NT2/D1 (cell line): ENCODE measurements at regions not wholly inside any gene's neighbourhood (a gene's known extent, or its start where the extent isn't known, plus 50 kb on each side); places are given as distances from the start of the nearest gene placed in this dataset.

Experiments used
- DNase-seq: peaks from one replicate; pipeline ENCODE4 v3.0.0-alpha.2; 2011; ENCODE audit warnings: low read depth, low spot score
- H3K27me3 ChIP-seq: 2 replicates; pipeline ENCODE4 v1.6.0; 2011; ENCODE audit warnings: mild to moderate bottlenecking; ENCODE audit not compliant: insufficient read length, insufficient read depth
- H3K36me3 ChIP-seq: 2 replicates; pipeline ENCODE4 v1.6.1; 2011; ENCODE audit warnings: mild to moderate bottlenecking, low read length, mixed read lengths; ENCODE audit not compliant: insufficient read depth, insufficient read length
- H3K4me1 ChIP-seq: 2 replicates; pipeline ENCODE4 v1.5.1; 2011; ENCODE audit not compliant: insufficient read depth, insufficient read length
- H3K4me3 ChIP-seq: 2 replicates; pipeline ENCODE4 v1.5.1; 2011; ENCODE audit warnings: low read depth; ENCODE audit not compliant: insufficient read length
- H3K9ac ChIP-seq: 2 replicates; pipeline ENCODE4 v1.6.0; 2011; ENCODE audit warnings: low read depth; ENCODE audit not compliant: insufficient read length
- H3K9me3 ChIP-seq: 2 replicates; pipeline ENCODE4 v1.5.1; 2011; ENCODE audit warnings: mild to moderate bottlenecking, low read length; ENCODE audit not compliant: insufficient read depth
- SUZ12 ChIP-seq: IDR thresholded peaks from 2 replicates; pipeline ENCODE4 v1.6.1; 2011; ENCODE audit not compliant: insufficient read length, insufficient read depth; ENCODE audit errors: extremely low read depth
- YY1 ChIP-seq: IDR thresholded peaks from 2 replicates; pipeline ENCODE4 v1.6.1; 2011; ENCODE audit not compliant: insufficient read length, insufficient read depth
- ZNF274 ChIP-seq: IDR thresholded peaks from 2 replicates; pipeline ENCODE4 v1.6.1; 2011; ENCODE audit warnings: mild to moderate bottlenecking, low read depth, low read length

GRCh38 chrX:13518126-13518525, 51.3 kb upstream of the EGFL6 start:
- Histone ChIP-seq H3K4me1 (no peaks in the 10 kb centered on the region), H3K27me3 (no peaks in the 10 kb centered on the region)
- TF ChIP-seq YY1 (no peak), ZNF274 (no peak), SUZ12 (no peak)

GRCh38 chrX:13515211-13515930, 54.0 kb upstream of the EGFL6 start:
- no peak overlapping the region for H3K4me3 ChIP-seq
- no peaks in the 10 kb centered on the region for H3K9me3 ChIP-seq
- H3K9ac ChIP-seq: no peak overlapping the region
- no peaks in the 10 kb centered on the region for H3K27me3 ChIP-seq
- H3K36me3 ChIP-seq: no peaks in the 10 kb centered on the region
- no peaks in the 10 kb centered on the region for H3K4me1 ChIP-seq
- DNase-seq: no peak
- TF ChIP-seq SUZ12 (no peak), YY1 (no peak), ZNF274 (no peak)

More at GRCh38 chrX:13518126-13518525, 51.3 kb upstream of the EGFL6 start:
- no peaks in the 10 kb centered on the region for H3K36me3 ChIP-seq
- no peaks in the 10 kb centered on the region for H3K9me3 ChIP-seq
- no peak for DNase-seq
- H3K4me3 ChIP-seq: no peak overlapping the region
- H3K9ac ChIP-seq: no peak overlapping the region

- no peak for DNase-seq
- Histone ChIP-seq H3K9me3 (no peaks in the 10 kb centered on the region), H3K4me1 (no peaks in the 10 kb centered on the region), H3K4me3 (no peak overlapping the region), H3K9ac (no peak overlapping the region), H3K27me3 (no peaks in the 10 kb centered on the region), H3K36me3 (no peaks in the 10 kb centered on the region)
- no peak for TF ChIP-seq SUZ12
- TF ChIP-seq YY1: no peak
- no peak for TF ChIP-seq ZNF274
Measured at GRCh38 chrX:13511944-13512330, 57.5 kb upstream of the EGFL6 start.

- no peak overlapping the region for H3K9ac ChIP-seq
- no peak for DNase-seq
- H3K4me3 ChIP-seq: no peak overlapping the region
- no peaks in the 10 kb centered on the region for H3K27me3 ChIP-seq
- H3K9me3 ChIP-seq: no peaks in the 10 kb centered on the region
- no peaks in the 10 kb centered on the region for H3K4me1 ChIP-seq
- no peak for TF ChIP-seq SUZ12
- no peak for TF ChIP-seq ZNF274
- no peak for TF ChIP-seq YY1
- no peaks in the 10 kb centered on the region for H3K36me3 ChIP-seq
Measured at GRCh38 chrX:13511241-13511943, 58.0 kb upstream of the EGFL6 start.

- Histone ChIP-seq H3K27me3 (no peaks in the 10 kb centered on the region), H3K36me3 (no peaks in the 10 kb centered on the region), H3K9ac (no peak overlapping the region), H3K4me3 (no peak overlapping the region), H3K9me3 (no peaks in the 10 kb centered on the region), H3K4me1 (no peaks in the 10 kb centered on the region)
- TF ChIP-seq SUZ12 (no peak), YY1 (no peak), ZNF274 (no peak)
- DNase-seq: no peak
Measured at GRCh38 chrX:13507893-13508292, 61.5 kb upstream of the EGFL6 start.

GRCh38 chrX:13506574-13506973, 62.8 kb upstream of the EGFL6 start:
- no peak overlapping the region for H3K9ac ChIP-seq
- H3K4me1 ChIP-seq: no peaks in the 10 kb centered on the region
- H3K9me3 ChIP-seq: no peaks in the 10 kb centered on the region
- H3K4me3 ChIP-seq: no peak overlapping the region
- H3K36me3 ChIP-seq: no peaks in the 10 kb centered on the region
- no peaks in the 10 kb centered on the region for H3K27me3 ChIP-seq
- TF ChIP-seq ZNF274 (no peak), SUZ12 (no peak)
- DNase-seq: peak; percentile 39

GRCh38 chrX:13502590-13502989, 66.8 kb upstream of the EGFL6 start:
- H3K27me3 ChIP-seq: no peaks in the 10 kb centered on the region
- no peak overlapping the region for H3K9ac ChIP-seq
- no peaks in the 10 kb centered on the region for H3K4me1 ChIP-seq
- no peak overlapping the region for H3K4me3 ChIP-seq
- TF ChIP-seq ZNF274 (no peak), SUZ12 (no peak), YY1 (no peak)
- no peak for DNase-seq
- H3K36me3 ChIP-seq: no peaks in the 10 kb centered on the region
- H3K9me3 ChIP-seq: no peaks in the 10 kb centered on the region
